ENCODE measurements at regions not wholly inside any gene's neighbourhood (a gene's known extent, or its start where the extent isn't known, plus 50 kb on each side); places are given as distances from the start of the nearest gene placed in this dataset.

GRCh38 chr17:27065588-27065987, 228.3 kb upstream of the WSB1 start:
- TF ChIP-seq CTCF (conservative IDR thresholded peaks at IDR 0.05; ENCODE audit: low read length) (no peak), EZH2phosphoT487 (IDR thresholded peaks at IDR 0.05; ENCODE audit: borderline replicate concordance, low read depth, low read length) (no peak)

All from OCI-LY7 (cell line).